Activated CD8-positive, alpha-beta memory T cell treated with anti-CD3 and anti-CD28 coated beads, Interleukin-2, amount 50 U/mL, for 4 hours (primary cell): ENCODE measurements at regions not wholly inside any gene's neighbourhood (a gene's known extent, or its start where the extent isn't known, plus 50 kb on each side); places are given as distances from the start of the nearest gene placed in this dataset.

Experiments used
- DNase-seq: peaks from one replicate; pipeline ENCODE4 v3.0.0-alpha.2; 2020

GRCh38 chr16:79295162-79295561, 305.4 kb downstream of the MAF start:
- no peak for DNase-seq

GRCh38 chr16:79294568-79294967, 306.0 kb downstream of the MAF start:
- DNase-seq, result no peak

GRCh38 chr16:79293836-79294460, 306.6 kb downstream of the MAF start:
- DNase-seq, result no peak

GRCh38 chr16:79288066-79288465, 312.5 kb downstream of the MAF start:
- no peak for DNase-seq

- no peak for DNase-seq
These were observed 313.1 kb downstream of the MAF start for GRCh38 chr16:79287424-79287917.

- DNase-seq, result no peak
These were observed 313.7 kb downstream of the MAF start for GRCh38 chr16:79286646-79287423.

GRCh38 chr16:79284766-79285165, 315.8 kb downstream of the MAF start:
- no peak for DNase-seq

- DNase-seq, result no peak
These were observed 317.0 kb downstream of the MAF start for GRCh38 chr16:79283578-79283977.

- no peak for DNase-seq
These were observed 317.7 kb downstream of the MAF start for GRCh38 chr16:79282806-79283205.

- peak; percentile 29 for DNase-seq
These were observed 322.0 kb downstream of the MAF start for GRCh38 chr16:79278506-79278905.

- DNase-seq, result no peak
These were observed 324.0 kb downstream of the MAF start for GRCh38 chr16:79276501-79276900.

- no peak for DNase-seq
These were observed 326.3 kb downstream of the MAF start for GRCh38 chr16:79274264-79274663.

GRCh38 chr16:79272141-79272577, 328.4 kb downstream of the MAF start:
- peak; percentile 32 for DNase-seq

- no peak for DNase-seq
These were observed 329.0 kb downstream of the MAF start for GRCh38 chr16:79271583-79271982.

GRCh38 chr16:79270011-79270410, 330.5 kb downstream of the MAF start:
- no peak for DNase-seq

GRCh38 chr16:79269211-79269863, 331.2 kb downstream of the MAF start:
- DNase-seq, result no peak

GRCh38 chr16:79267781-79268180, 332.8 kb downstream of the MAF start:
- DNase-seq, result no peak

- no peak for DNase-seq
These were observed 333.4 kb downstream of the MAF start for GRCh38 chr16:79267146-79267545.

- no peak for DNase-seq
These were observed 334.8 kb downstream of the MAF start for GRCh38 chr16:79265701-79266100.

- DNase-seq, result no peak
These were observed 335.3 kb downstream of the MAF start for GRCh38 chr16:79265196-79265595.

- no peak for DNase-seq
These were observed 336.1 kb downstream of the MAF start for GRCh38 chr16:79264237-79265109.

- DNase-seq, result no peak
These were observed 337.1 kb downstream of the MAF start for GRCh38 chr16:79263425-79263824.
